DOHH2 (cell line): ENCODE measurements at regions not wholly inside any gene's neighbourhood (a gene's known extent, or its start where the extent isn't known, plus 50 kb on each side); places are given as distances from the start of the nearest gene placed in this dataset.

ENCODE experiments used
- H3F3A ChIP-seq: fragments of 200-600 bp; sonication (generic), shearing (Covaris generic); 2 replicates; pipeline ENCODE4 v1.6.0; 2016; ENCODE audit warnings: antibody characterized with exemption, mild to moderate bottlenecking; ENCODE audit not compliant: control insufficient read depth, insufficient read depth
- H3K27ac ChIP-seq: fragments of 200-600 bp; sonication (generic); 2 replicates; pipeline ENCODE4 v1.5.1; 2014; ENCODE audit warnings: low read depth, mild to moderate bottlenecking, low read length, moderate library complexity
- H3K27me3 ChIP-seq: fragments of 200-600 bp; sonication (generic); 2 replicates; pipeline ENCODE4 v1.6.1; 2014; ENCODE audit warnings: mild to moderate bottlenecking, low read length, mixed read lengths; ENCODE audit not compliant: control insufficient read depth
- H3K36me3 ChIP-seq: fragments of 200-600 bp; sonication (generic); 2 replicates; pipeline ENCODE4 v1.6.1; 2014; ENCODE audit warnings: mild to moderate bottlenecking, low read length, moderate library complexity, mixed read lengths; ENCODE audit not compliant: control insufficient read depth
- H3K4me1 ChIP-seq: fragments of 200-600 bp; sonication (generic); 2 replicates; pipeline ENCODE4 v1.6.1; 2014; ENCODE audit warnings: mild to moderate bottlenecking, low read length, mixed read lengths; ENCODE audit not compliant: control insufficient read depth
- H3K4me2 ChIP-seq: fragments of 200-600 bp; sonication (generic); 2 replicates; pipeline ENCODE4 v1.6.0; 2014; ENCODE audit warnings: mild to moderate bottlenecking, low read length, moderate library complexity
- H3K4me3 ChIP-seq: fragments of 200-600 bp; sonication (generic); 2 replicates; pipeline ENCODE4 v1.5.1; 2014; ENCODE audit warnings: mild to moderate bottlenecking, low read length, mixed read lengths
- H3K79me2 ChIP-seq: fragments of 200-600 bp; sonication (generic); 2 replicates; pipeline ENCODE4 v1.6.1; 2014; ENCODE audit warnings: mild to moderate bottlenecking, low read length, mixed read lengths; ENCODE audit not compliant: control insufficient read depth
- H3K9me2 ChIP-seq: fragments of 200-600 bp; sonication (generic); replicated peaks from 2 replicates; pipeline ENCODE4 v1.6.1; 2014; ENCODE audit warnings: mild to moderate bottlenecking, low read length, mixed read lengths; ENCODE audit not compliant: control insufficient read depth
- H3K9me3 ChIP-seq: fragments of 200-600 bp; sonication (generic); 2 replicates; pipeline ENCODE4 v1.6.1; 2014; ENCODE audit warnings: antibody characterized with exemption, low read length, mixed read lengths; ENCODE audit not compliant: control insufficient read depth, insufficient read depth
- H4K20me1 ChIP-seq: fragments of 200-600 bp; sonication (generic); 2 replicates; pipeline ENCODE4 v1.6.0; 2014; ENCODE audit warnings: low read depth, mild to moderate bottlenecking, antibody characterized with exemption, low read length, moderate library complexity; ENCODE audit not compliant: control insufficient read depth, insufficient read depth
- EZH2phosphoT487 ChIP-seq: fragments of 200-600 bp; sonication (generic); IDR thresholded peaks from 2 replicates; pipeline ENCODE4 v1.6.1; 2017; ENCODE audit warnings: borderline replicate concordance, mild to moderate bottlenecking, antibody characterized with exemption, low read length, moderate library complexity, mixed read lengths
- TF ChIP-seq, protein P1 (sequence below): fragments of 200-600 bp; sonication (generic); IDR thresholded peaks from one replicate; pipeline ENCODE4 v1.5.1; 2014; ENCODE audit warnings: antibody characterized with exemption, mild to moderate bottlenecking, low read depth, low read length; ENCODE audit not compliant: poor library complexity, severe bottlenecking

DNA sequence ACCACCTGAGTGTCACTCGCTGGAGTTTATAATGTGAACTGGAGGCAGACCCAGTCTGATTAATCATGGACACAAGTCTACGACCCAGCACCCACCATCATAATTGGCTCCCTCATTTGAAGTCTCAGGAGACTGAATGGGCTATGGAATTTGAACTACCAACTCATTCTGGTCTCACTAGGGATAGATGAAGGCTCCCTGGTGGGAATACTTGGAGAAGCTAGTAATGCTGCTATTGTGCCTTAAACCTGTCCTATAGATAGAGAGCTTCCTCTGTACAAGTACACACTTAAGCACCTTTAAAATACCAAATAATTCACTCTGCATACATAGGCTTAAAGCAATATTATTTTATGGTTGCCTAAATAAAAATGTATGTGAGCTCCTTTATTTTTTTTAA is 90.8 kb upstream of the SMARCAD1 start:
- H3K9me3 ChIP-seq: no peaks in the 10 kb centered on the region
- no peak overlapping the region for H3K4me3 ChIP-seq

GRCh38 chr4:94126669-94127068 is 81.0 kb upstream of the SMARCAD1 start:
- Histone ChIP-seq H3K27me3 (no peaks in the 10 kb centered on the region), H3K4me1 (no peaks in the 10 kb centered on the region), H3K9me3 (no peaks in the 10 kb centered on the region), H3K4me3 (no peak overlapping the region), H4K20me1 (no peaks in the 10 kb centered on the region), H3K4me2 (no peak overlapping the region), H3F3A (no peaks in the 10 kb centered on the region), H3K9me2 (no peaks in the 10 kb centered on the region), H3K79me2 (no peaks in the 10 kb centered on the region), H3K27ac (no peak overlapping the region), H3K36me3 (no peaks in the 10 kb centered on the region)
- no peak for TF ChIP-seq EZH2phosphoT487
- TF ChIP-seq, protein P1, sequence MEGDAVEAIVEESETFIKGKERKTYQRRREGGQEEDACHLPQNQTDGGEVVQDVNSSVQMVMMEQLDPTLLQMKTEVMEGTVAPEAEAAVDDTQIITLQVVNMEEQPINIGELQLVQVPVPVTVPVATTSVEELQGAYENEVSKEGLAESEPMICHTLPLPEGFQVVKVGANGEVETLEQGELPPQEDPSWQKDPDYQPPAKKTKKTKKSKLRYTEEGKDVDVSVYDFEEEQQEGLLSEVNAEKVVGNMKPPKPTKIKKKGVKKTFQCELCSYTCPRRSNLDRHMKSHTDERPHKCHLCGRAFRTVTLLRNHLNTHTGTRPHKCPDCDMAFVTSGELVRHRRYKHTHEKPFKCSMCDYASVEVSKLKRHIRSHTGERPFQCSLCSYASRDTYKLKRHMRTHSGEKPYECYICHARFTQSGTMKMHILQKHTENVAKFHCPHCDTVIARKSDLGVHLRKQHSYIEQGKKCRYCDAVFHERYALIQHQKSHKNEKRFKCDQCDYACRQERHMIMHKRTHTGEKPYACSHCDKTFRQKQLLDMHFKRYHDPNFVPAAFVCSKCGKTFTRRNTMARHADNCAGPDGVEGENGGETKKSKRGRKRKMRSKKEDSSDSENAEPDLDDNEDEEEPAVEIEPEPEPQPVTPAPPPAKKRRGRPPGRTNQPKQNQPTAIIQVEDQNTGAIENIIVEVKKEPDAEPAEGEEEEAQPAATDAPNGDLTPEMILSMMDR: no peak

More for the DNA sequence above, 90.8 kb upstream of the SMARCAD1 start:
- no peak overlapping the region for H3K27ac ChIP-seq
- no peaks in the 10 kb centered on the region for H3K9me2 ChIP-seq
- H3K79me2 ChIP-seq: no peaks in the 10 kb centered on the region
- no peaks in the 10 kb centered on the region for H4K20me1 ChIP-seq
- H3K36me3 ChIP-seq: no peaks in the 10 kb centered on the region
- no peaks in the 10 kb centered on the region for H3K4me1 ChIP-seq
- no peaks in the 10 kb centered on the region for H3F3A ChIP-seq
- H3K27me3 ChIP-seq: no peaks in the 10 kb centered on the region
- no peak overlapping the region for H3K4me2 ChIP-seq
- no peak for TF ChIP-seq EZH2phosphoT487
- TF ChIP-seq, protein P1: no peak

DNA sequence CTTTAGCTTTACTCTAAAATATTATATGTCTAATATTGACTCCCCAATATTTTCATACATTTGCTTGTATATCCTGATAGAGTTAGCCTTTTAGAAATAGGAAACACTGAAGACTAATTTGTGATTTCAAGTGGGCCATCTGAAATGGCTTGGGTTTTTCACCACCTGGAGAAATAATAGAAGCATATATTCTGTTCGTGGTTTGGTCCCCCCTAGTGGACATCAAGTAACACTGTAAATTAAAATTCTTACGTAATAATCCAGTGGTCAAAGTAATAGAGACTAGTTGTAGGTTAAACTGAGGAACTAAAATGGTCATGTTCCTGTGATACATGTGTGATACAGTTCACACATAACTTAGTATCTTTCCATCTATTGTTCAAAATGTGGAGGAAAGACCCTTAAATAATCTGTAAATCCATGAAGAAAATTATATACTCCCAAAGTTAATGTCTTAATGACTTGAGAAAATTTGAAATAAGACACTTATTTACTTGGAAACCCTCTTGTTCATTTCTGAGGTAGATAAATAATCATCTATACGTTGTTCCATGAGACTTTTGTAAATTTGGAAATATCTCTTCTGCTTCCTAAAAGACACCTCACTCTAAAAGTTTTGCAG is 79.8 kb upstream of the SMARCAD1 start:
- H3K9me3 ChIP-seq: no peaks in the 10 kb centered on the region
- no peaks in the 10 kb centered on the region for H3K27me3 ChIP-seq
- no peaks in the 10 kb centered on the region for H4K20me1 ChIP-seq
- no peaks in the 10 kb centered on the region for H3K4me1 ChIP-seq
- H3K9me2 ChIP-seq: no peaks in the 10 kb centered on the region
- H3F3A ChIP-seq: no peaks in the 10 kb centered on the region
- TF ChIP-seq, protein P1: peak; percentile 71
- TF ChIP-seq EZH2phosphoT487: no peak
- H3K27ac ChIP-seq: no peak overlapping the region
- H3K36me3 ChIP-seq: no peaks in the 10 kb centered on the region
- H3K4me3 ChIP-seq: no peak overlapping the region
- no peak overlapping the region for H3K4me2 ChIP-seq
- H3K79me2 ChIP-seq: no peaks in the 10 kb centered on the region
